ENCODE measurements at regions not wholly inside any gene's neighbourhood (a gene's known extent, or its start where the extent isn't known, plus 50 kb on each side); places are given as distances from the start of the nearest gene placed in this dataset.

- peak; percentile 69 for TF ChIP-seq CTCF (IDR thresholded peaks at IDR 0.05)
- TF ChIP-seq, protein P1, sequence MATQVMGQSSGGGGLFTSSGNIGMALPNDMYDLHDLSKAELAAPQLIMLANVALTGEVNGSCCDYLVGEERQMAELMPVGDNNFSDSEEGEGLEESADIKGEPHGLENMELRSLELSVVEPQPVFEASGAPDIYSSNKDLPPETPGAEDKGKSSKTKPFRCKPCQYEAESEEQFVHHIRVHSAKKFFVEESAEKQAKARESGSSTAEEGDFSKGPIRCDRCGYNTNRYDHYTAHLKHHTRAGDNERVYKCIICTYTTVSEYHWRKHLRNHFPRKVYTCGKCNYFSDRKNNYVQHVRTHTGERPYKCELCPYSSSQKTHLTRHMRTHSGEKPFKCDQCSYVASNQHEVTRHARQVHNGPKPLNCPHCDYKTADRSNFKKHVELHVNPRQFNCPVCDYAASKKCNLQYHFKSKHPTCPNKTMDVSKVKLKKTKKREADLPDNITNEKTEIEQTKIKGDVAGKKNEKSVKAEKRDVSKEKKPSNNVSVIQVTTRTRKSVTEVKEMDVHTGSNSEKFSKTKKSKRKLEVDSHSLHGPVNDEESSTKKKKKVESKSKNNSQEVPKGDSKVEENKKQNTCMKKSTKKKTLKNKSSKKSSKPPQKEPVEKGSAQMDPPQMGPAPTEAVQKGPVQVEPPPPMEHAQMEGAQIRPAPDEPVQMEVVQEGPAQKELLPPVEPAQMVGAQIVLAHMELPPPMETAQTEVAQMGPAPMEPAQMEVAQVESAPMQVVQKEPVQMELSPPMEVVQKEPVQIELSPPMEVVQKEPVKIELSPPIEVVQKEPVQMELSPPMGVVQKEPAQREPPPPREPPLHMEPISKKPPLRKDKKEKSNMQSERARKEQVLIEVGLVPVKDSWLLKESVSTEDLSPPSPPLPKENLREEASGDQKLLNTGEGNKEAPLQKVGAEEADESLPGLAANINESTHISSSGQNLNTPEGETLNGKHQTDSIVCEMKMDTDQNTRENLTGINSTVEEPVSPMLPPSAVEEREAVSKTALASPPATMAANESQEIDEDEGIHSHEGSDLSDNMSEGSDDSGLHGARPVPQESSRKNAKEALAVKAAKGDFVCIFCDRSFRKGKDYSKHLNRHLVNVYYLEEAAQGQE (IDR thresholded peaks at IDR 0.05; ENCODE audit: insufficient read depth in 1 of 2, low read depth in 2 of 2, low read length in 1 of 2): no peak
- no peak for TF ChIP-seq TCF7L2 (IDR thresholded peaks at IDR 0.05; ENCODE audit: low read depth, low read length)
- no peak for TF ChIP-seq SIN3A (IDR thresholded peaks at IDR 0.05; ENCODE audit: borderline replicate concordance, insufficient read depth, low read depth, low read length)
Observed at GRCh38 chr6:21935561-21936028, 342.0 kb downstream of the SOX4 start.
